Stimulated activated CD4-positive, alpha-beta T cell treated with anti-CD3 and anti-CD28 coated beads, Interleukin-1b, Interleukin-23, amount 100 ng/mL, for 4 hours (primary cell): ENCODE measurements at regions not wholly inside any gene's neighbourhood (a gene's known extent, or its start where the extent isn't known, plus 50 kb on each side); places are given as distances from the start of the nearest gene placed in this dataset.

Source experiments
- DNase-seq, 2 donors: peaks; one replicate each; pipeline ENCODE4 v3.0.0-alpha.2; 2020; ENCODE audit warnings: low read depth in 2 of 2

GRCh38 chr11:32265911-32266310 is 169.4 kb downstream of the WT1 start:
- DNase-seq, result no peak

GRCh38 chr11:32266601-32267000 is 168.7 kb downstream of the WT1 start:
- DNase-seq, result no peak

- no peak for DNase-seq
These were observed 167.6 kb downstream of the WT1 start for GRCh38 chr11:32267679-32268187.

GRCh38 chr11:32273931-32274330 is 161.4 kb downstream of the WT1 start:
- no peak for DNase-seq

GRCh38 chr11:32279672-32280071 is 155.7 kb downstream of the WT1 start:
- no peak for DNase-seq

GRCh38 chr11:32280339-32280738 is 155.0 kb downstream of the WT1 start:
- DNase-seq, result no peak

- DNase-seq, result no peak
These were observed 147.1 kb downstream of the WT1 start for GRCh38 chr11:32288276-32288675.

GRCh38 chr11:32289701-32290100 is 145.6 kb downstream of the WT1 start:
- no peak for DNase-seq

GRCh38 chr11:32290783-32291182 is 144.6 kb downstream of the WT1 start:
- DNase-seq, result no peak

- DNase-seq, result no peak
These were observed 137.7 kb downstream of the WT1 start for GRCh38 chr11:32297611-32298011.

- DNase-seq, result no peak
These were observed 132.5 kb downstream of the WT1 start for GRCh38 chr11:32302826-32303225.

GRCh38 chr11:32304521-32304920 is 130.8 kb downstream of the WT1 start:
- no peak for DNase-seq

- DNase-seq, result no peak
These were observed 129.9 kb downstream of the WT1 start for GRCh38 chr11:32305460-32305859.

- DNase-seq, result no peak
These were observed 127.9 kb downstream of the WT1 start for GRCh38 chr11:32307471-32307870.

GRCh38 chr11:32307913-32308312 is 127.4 kb downstream of the WT1 start:
- no peak for DNase-seq

GRCh38 chr11:32309530-32310213 is 125.7 kb downstream of the WT1 start:
- no peak for DNase-seq

- DNase-seq, result no peak
These were observed 125.1 kb downstream of the WT1 start for GRCh38 chr11:32310214-32310601.

GRCh38 chr11:32311346-32312065 is 123.8 kb downstream of the WT1 start:
- no peak for DNase-seq

GRCh38 chr11:32312206-32312817 is 123.0 kb downstream of the WT1 start:
- no peak for DNase-seq

- no peak for DNase-seq
These were observed 122.4 kb downstream of the WT1 start for GRCh38 chr11:32312865-32313403.

GRCh38 chr11:32313477-32313876 is 121.9 kb downstream of the WT1 start:
- no peak for DNase-seq

- no peak for DNase-seq
These were observed 120.2 kb downstream of the WT1 start for GRCh38 chr11:32315121-32315520.

GRCh38 chr11:32316232-32316631 is 119.1 kb downstream of the WT1 start:
- no peak for DNase-seq
